Peyer's patch (tissue), 4 donors: ENCODE measurements at regions not wholly inside any gene's neighbourhood (a gene's known extent, or its start where the extent isn't known, plus 50 kb on each side); places are given as distances from the start of the nearest gene placed in this dataset.
A peak's percentile ranks its signal among the peaks of the same experiment; 100 is the strongest.

ENCODE experiments used
- DNase-seq, 3 donors: peaks; one replicate each; pipeline ENCODE4 v3.0.0-alpha.2; 2017 to 2019
- H3K27ac ChIP-seq, 4 donors: fragments of 200-600 bp; sonication (generic); one replicate each; pipeline ENCODE4 v1.5.1; 2016 to 2019
- H3K27me3 ChIP-seq, 2 donors: fragments of 200-600 bp; sonication (generic); one replicate each; pipeline ENCODE4 v1.5.1; 2019
- H3K36me3 ChIP-seq, 3 donors: fragments of 200-600 bp; sonication (generic); one replicate each; pipeline ENCODE4 v1.5.1; 2016 to 2019
- H3K4me1 ChIP-seq, 4 donors: fragments of 200-600 bp; sonication (generic); one replicate each; pipeline ENCODE4 v1.5.1; 2016 to 2019
- H3K4me3 ChIP-seq, 4 donors: fragments of 200-600 bp; sonication (generic); 1 replicate in 3 of 4; 2 replicates in 1 of 4; pipeline ENCODE4 v1.5.1; 2016 to 2019; ENCODE audit warnings: mild to moderate bottlenecking in 1 of 4
- H3K9me3 ChIP-seq, 4 donors: fragments of 200-600 bp; sonication (generic); one replicate each; pipeline ENCODE4 v1.5.1; 2016 to 2019; ENCODE audit warnings: mild to moderate bottlenecking in 1 of 4
- POLR2A ChIP-seq, 2 donors: fragments of 450-650 bp; IDR thresholded peaks; one replicate each; pipeline ENCODE4 v1.5.1; 2017; ENCODE audit warnings: antibody characterized with exemption in 2 of 2, mild to moderate bottlenecking in 2 of 2, moderate library complexity in 2 of 2
- TF ChIP-seq, protein P1 (sequence below), 6 experiments: fragments of 450-650 bp in 4 of 6; fragments of 200-600 bp in 2 of 6; sonication (generic) in 1 of 6; IDR thresholded peaks; one replicate each; pipeline ENCODE4 v1.5.1; 2017 to 2019; ENCODE audit warnings: antibody characterized with exemption in 6 of 6, mild to moderate bottlenecking in 3 of 6, moderate library complexity in 1 of 6

DNA sequence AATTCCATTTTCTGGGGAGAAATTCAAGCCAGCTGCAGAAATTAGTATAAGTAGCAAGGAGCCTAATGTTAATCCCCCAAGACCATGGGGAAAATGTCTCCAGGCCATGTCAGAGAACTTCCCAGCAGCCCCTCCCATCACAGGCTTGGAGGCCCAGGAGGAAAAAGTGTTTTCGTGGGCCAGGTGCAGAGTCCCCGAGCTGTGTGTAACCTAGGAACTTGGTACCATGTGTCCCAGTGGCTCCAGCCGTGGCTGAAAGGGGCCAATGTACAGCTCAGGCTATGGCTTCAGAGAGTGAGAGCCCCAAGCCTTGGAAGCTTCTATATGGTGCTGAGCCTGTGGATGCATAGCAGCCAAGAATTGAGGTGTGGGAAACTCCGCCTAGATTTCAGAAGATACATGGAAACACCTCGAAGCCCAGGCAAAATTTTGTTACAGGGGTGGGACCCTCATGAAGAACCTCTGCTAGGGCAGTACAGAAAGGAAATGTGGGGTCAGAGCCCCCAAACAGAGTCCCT is 286.3 kb downstream of the MATN1 start:
- DNase-seq = peak; percentile 4 to 26 (median 6)
- H3K4me1 ChIP-seq = no peaks in the 10 kb centered on the region
- no peak for TF ChIP-seq POLR2A (IDR thresholded peaks at IDR 0.05)
- H3K4me3 ChIP-seq = no peak overlapping the region
- H3K27ac ChIP-seq = no peak overlapping the region
- H3K27me3 ChIP-seq = no peaks in the 10 kb centered on the region
- peaks cover 0 to 4% (median 0%) of the 10 kb centered on the region in 4 donors for H3K9me3 ChIP-seq
- H3K36me3 ChIP-seq = no peaks in the 10 kb centered on the region

DNA sequence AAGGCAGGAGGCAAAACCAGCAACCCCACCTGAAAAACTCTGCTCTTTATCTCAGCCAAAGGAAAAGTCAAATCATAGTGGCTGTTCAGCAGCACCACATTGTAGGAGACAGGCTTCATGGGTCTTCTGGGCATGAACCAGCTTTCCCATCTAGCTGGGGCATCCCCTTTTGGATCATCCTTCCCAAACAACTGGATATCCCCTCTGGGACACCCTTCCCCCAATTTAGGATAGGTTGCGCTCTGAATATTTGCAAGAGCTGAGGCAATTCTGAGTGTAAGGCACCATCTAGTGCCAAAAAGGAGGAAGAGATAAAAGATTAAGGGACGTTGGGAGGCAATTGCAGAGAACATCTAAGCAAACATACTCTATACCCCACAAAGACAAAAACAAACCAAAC is 295.8 kb downstream of the MATN1 start:
- peaks cover 0 to 11% (median 0%) of the 10 kb centered on the region in 4 donors for H3K9me3 ChIP-seq
- no peak for DNase-seq
- TF ChIP-seq POLR2A (IDR thresholded peaks at IDR 0.05) = no peak
- TF ChIP-seq, protein P1, sequence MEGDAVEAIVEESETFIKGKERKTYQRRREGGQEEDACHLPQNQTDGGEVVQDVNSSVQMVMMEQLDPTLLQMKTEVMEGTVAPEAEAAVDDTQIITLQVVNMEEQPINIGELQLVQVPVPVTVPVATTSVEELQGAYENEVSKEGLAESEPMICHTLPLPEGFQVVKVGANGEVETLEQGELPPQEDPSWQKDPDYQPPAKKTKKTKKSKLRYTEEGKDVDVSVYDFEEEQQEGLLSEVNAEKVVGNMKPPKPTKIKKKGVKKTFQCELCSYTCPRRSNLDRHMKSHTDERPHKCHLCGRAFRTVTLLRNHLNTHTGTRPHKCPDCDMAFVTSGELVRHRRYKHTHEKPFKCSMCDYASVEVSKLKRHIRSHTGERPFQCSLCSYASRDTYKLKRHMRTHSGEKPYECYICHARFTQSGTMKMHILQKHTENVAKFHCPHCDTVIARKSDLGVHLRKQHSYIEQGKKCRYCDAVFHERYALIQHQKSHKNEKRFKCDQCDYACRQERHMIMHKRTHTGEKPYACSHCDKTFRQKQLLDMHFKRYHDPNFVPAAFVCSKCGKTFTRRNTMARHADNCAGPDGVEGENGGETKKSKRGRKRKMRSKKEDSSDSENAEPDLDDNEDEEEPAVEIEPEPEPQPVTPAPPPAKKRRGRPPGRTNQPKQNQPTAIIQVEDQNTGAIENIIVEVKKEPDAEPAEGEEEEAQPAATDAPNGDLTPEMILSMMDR (IDR thresholded peaks at IDR 0.05) = no peak
- no peaks in the 10 kb centered on the region for H3K27me3 ChIP-seq
- no peak overlapping the region for H3K4me3 ChIP-seq
- H3K4me1 ChIP-seq = no peaks in the 10 kb centered on the region
- H3K27ac ChIP-seq = no peak overlapping the region
- H3K36me3 ChIP-seq = no peaks in the 10 kb centered on the region

GRCh38 chr1:30425046-30425445 is 298.3 kb downstream of the MATN1 start:
- H3K27me3 ChIP-seq = no peaks in the 10 kb centered on the region
- H3K4me3 ChIP-seq = no peak overlapping the region
- no peaks in the 10 kb centered on the region for H3K36me3 ChIP-seq
- H3K27ac ChIP-seq = no peak overlapping the region
- H3K4me1 ChIP-seq = no peaks in the 10 kb centered on the region
- DNase-seq = peak in 1 of 3 donors; percentile 2
- TF ChIP-seq POLR2A (IDR thresholded peaks at IDR 0.05) = no peak
- TF ChIP-seq, protein P1 (IDR thresholded peaks at IDR 0.05) = no peak
- peaks cover 0 to 11% (median 0%) of the 10 kb centered on the region in 4 donors for H3K9me3 ChIP-seq

GRCh38 chr1:30423570-30423969 is 299.8 kb downstream of the MATN1 start:
- peak in 1 of 3 donors; percentile 26 for DNase-seq
- no peaks in the 10 kb centered on the region for H3K36me3 ChIP-seq
- no peaks in the 10 kb centered on the region for H3K4me1 ChIP-seq
- TF ChIP-seq POLR2A (IDR thresholded peaks at IDR 0.05) = no peak
- TF ChIP-seq, protein P1 (IDR thresholded peaks at IDR 0.05) = no peak
- H3K9me3 ChIP-seq = peaks cover 0 to 9% (median 0%) of the 10 kb centered on the region in 4 donors
- H3K4me3 ChIP-seq = no peak overlapping the region
- H3K27ac ChIP-seq = no peak overlapping the region
- no peaks in the 10 kb centered on the region for H3K27me3 ChIP-seq

DNA sequence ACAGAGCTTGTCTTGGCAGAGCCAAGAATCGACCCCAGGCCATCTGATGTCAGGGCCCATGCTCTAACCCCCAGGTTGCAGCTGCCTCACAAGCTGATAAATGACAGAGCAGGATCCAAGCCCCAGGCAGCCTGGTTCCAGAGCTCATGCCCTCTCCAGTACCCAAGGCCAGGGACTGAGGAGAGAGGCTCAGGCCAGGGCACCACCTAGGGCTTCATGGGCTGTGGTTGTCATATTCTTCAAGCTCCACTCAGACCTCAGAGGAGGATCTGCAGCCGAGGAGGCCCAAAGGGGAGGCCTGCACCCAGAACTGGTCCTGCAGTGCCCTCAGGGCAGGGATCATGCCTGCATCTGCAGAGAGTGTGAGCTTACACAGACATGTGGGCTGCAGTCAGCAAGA is 301.1 kb downstream of the MATN1 start:
- H3K36me3 ChIP-seq = no peaks in the 10 kb centered on the region
- no peak for TF ChIP-seq POLR2A (IDR thresholded peaks at IDR 0.05)
- TF ChIP-seq, protein P1 (IDR thresholded peaks at IDR 0.05) = no peak
- H3K27me3 ChIP-seq = no peaks in the 10 kb centered on the region
- no peak overlapping the region for H3K4me3 ChIP-seq
- DNase-seq = peak in 2 of 3 donors; percentile 21 to 26
- no peak overlapping the region for H3K27ac ChIP-seq
- no peaks in the 10 kb centered on the region for H3K9me3 ChIP-seq
- no peaks in the 10 kb centered on the region for H3K4me1 ChIP-seq

- TF ChIP-seq, protein P1 (IDR thresholded peaks at IDR 0.05) = no peak
- no peak for TF ChIP-seq POLR2A (IDR thresholded peaks at IDR 0.05)
- peak in 1 of 3 donors; percentile 18 for DNase-seq
- Histone ChIP-seq H3K27me3 (no peaks in the 10 kb centered on the region), H3K4me3 (no peak overlapping the region), H3K4me1 (no peaks in the 10 kb centered on the region), H3K27ac (no peak overlapping the region), H3K9me3 (no peaks in the 10 kb centered on the region), H3K36me3 (no peaks in the 10 kb centered on the region)
Observed at GRCh38 chr1:30420519-30421050, 302.8 kb downstream of the MATN1 start.
